GM18505 (cell line): ENCODE measurements at regions not wholly inside any gene's neighbourhood (a gene's known extent, or its start where the extent isn't known, plus 50 kb on each side); places are given as distances from the start of the nearest gene placed in this dataset.
A peak's percentile ranks its signal among the peaks of the same experiment; 100 is the strongest.
"Not testable (repeated sequence)": the region's sequence is repeated elsewhere in the genome, so short reads cannot be mapped to it uniquely, and the experiment has no call there.

Experiments used
- ATAC-seq: cut with Tn5 transposase; IDR thresholded peaks from one replicate; pipeline ENCODE4 v1.9.1; 2021; ENCODE audit not compliant: unreplicated experiment
- POLR2A ChIP-seq: IDR thresholded peaks from 4 replicates; pipeline ENCODE4 v1.6.1; 2011; ENCODE audit warnings: borderline replicate concordance; ENCODE audit not compliant: insufficient read depth, insufficient read length; ENCODE audit errors: extremely low read depth

DNA sequence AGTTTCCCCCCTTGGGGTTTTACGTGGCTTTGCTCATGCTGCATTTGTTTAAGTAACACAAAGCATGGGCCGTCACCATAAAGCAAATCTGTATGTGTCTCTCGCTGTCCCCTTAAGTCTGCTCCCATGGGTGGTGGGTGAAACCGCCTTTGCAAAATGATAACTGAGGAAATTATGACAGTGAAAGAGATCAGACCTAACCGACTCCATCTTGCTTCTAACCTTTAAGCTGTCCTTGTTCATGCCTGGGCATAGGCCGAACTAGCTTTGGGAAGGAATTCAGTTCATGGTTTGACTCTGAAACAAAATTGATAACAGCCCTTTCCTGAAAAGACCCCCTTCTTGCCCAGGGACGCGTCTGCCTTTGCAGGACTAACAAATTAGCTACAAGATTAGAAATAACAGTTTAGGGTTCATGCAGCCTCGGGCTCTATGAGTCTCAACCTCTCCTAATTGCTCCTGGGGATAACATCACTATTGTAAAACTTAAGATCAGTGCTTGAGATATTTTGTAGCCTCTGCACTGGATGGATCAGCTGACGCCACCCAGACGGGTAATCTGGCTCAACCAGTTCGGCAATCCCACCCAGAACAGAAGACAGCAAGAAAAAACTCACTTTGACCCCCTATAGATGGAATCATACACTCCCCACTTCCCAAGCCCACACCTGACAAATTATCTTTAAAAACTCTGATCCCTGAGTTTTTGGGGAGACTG, 623.7 kb downstream of the TYW1 start:
- ATAC-seq: no peak
- TF ChIP-seq POLR2A: no peak

DNA sequence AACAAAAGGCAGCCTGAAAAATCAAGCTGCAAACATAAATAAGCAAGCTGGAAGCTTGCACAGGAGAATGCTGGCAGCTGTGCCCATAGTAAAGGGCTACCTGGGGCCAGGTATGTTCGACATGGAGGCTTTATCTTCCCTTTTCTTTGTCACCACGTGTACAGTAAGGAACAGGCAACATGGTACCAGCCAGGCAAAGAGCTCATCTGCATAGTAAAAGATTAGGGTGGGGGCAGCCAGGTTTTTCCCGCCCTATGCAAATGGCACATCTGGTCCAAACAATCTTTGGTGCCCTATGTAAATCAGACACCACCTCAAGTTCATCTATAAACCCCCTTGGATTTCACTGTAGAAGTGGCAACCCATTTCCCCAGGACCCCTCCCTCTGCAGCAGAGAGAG, 625.1 kb downstream of the TYW1 start:
- no peak for TF ChIP-seq POLR2A
- ATAC-seq: no peak

DNA sequence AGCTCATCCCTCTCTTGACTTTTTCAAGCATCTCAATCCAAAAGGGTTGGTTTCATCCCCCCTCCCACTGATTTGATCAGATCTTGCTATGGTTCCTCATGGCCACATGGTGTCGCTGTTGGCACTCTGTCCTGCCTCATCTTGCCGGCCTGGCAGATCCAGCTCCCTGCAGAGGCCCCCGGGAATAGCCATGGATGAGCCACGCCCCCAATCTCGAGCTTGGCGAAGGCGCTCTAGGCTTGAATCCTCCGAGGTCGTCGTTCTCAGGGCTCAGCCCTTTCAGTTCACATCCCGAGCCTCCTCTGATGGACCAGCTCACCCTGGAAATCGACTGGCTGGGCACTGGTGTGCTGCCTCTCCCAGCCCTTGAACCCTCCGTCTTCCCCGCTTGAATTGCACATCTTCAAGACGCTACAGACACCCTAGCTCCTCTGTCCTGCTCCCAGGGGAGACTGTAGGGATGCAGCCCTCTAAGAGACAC, 628.7 kb downstream of the TYW1 start:
- peak; percentile 83 for ATAC-seq
- TF ChIP-seq POLR2A: no peak

DNA sequence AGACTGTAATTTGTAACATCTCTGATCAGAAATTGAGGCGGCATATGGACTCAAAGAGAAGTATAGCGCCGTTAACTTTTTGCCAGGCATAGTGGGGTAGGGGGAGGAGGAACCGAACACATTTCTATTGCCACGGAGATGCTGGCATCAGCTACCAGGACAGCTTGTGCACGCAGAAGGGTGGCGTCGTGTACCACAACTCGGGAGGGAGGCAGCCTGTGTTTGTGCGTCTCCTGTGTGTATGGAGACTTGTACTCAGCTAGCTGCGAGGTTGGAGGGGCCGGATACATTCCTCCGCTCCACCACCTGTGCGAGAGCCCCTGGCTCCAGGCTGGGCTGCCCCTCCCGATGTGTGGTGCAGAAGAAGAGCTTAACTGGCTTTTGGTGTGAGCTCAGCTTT, 634.8 kb downstream of the TYW1 start:
- no peak for TF ChIP-seq POLR2A
- no peak for ATAC-seq

DNA sequence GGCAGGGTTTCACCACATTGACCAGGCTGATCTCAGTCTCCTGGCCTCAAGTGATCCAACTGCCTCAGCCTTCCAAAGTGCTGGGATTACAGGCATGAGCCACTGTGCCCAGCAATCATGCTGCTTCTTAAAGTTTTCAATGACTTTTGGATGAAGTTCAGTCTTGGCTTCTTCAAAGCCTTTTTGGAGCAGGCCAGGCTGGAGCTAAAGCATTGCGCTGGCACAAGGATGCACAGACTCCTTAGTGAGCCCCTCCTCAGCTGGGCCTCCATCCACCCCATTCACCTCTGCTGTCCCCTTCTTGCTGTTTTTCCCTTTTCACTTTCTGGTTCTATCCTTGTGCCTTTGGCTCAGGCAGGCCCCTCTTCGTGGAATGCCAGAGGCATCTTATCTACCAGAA, 638.6 kb downstream of the TYW1 start:
- no peak for ATAC-seq
- TF ChIP-seq POLR2A: no peak

DNA sequence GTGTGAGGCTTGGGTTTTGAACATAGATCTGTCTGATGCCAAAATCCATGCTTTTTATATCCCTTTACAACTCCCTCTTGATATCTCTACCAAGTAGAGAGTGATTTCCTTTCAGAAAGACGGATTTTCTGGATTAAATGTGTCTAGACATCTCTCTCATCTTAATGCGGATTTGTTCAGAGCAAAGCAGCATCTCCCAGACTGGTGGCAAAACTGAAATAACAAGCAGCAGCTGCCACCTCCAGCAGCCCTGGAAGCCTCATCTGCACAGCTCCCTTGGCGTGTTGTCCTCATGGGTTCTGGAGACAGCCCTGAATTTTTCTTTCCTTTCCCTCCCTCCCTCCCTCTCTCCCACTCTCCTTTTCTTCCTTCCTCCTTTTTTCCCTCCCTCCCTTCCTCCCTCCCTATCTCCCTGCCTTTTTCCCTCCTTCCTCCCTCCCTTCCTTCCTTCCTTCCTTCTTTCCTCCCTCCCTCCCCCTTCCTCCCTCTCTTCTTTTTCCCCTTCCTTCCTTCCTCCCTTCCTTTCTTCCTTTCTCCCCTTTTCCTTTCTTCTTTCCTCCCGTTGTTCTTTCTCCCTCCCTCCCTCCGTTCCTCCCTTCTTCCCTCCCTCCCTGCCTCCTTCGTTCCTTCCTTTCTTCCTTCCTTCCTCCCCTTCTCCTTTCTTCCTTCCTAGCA, 639.9 kb downstream of the TYW1 start:
- ATAC-seq: no peak
- no peak for TF ChIP-seq POLR2A

DNA sequence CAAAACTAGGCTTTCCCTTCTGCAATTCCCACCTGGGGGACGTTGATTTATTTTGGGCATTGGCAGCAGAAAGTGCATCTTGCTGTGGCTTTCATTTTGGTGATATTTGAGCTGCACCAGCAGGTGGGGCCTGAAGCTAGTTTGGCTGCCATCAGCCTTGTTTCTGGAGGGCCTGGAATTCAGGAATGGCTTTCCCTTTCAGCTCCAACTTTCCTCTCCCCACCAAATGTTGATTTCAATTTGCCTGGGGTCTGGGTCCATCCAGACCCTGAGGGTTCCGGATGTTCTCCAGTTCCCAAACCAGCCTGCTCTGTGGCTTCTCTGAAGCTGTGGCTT, 640.4 kb downstream of the TYW1 start:
- no peak for TF ChIP-seq POLR2A
- no peak for ATAC-seq

DNA sequence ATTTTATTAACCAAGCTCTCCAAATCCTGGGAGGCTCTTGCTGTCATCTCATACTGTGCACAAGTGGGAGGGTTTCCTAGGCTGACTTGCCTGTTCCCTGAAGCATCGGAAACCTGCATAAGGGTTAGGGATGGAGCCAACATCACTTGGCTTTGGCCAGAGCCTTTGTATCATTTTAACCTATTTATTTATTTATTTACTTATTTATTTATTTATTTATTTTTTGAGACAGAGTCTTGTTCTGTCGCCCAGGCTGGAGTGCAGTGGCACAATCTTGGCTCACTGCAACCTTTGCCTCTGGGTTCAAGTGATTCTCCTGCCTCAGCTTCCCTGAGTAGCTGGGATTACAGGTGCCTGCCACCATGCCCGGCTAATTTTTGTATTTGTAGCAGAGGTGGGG, 645.9 kb downstream of the TYW1 start:
- ATAC-seq: not testable (repeated sequence)

DNA sequence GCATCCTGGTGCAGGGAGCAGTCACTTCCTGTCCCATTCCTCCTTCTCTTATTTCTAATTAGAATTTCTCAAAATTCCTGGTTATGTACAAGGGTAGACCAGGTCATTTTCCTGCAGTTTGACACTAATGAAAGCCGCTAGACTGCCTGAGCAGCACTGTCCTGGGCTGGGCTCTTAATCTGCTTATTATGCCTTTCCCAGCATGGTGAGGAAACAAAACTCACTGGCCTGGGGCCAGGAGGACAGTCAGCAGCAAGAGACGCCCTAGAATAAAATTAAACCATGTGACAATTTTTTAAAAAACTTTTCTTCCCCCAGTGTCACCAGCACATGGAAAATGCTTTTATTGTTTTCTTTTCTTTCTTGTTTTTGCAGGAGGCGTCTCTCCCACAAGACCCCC, 647.5 kb downstream of the TYW1 start:
- TF ChIP-seq POLR2A: no peak

DNA sequence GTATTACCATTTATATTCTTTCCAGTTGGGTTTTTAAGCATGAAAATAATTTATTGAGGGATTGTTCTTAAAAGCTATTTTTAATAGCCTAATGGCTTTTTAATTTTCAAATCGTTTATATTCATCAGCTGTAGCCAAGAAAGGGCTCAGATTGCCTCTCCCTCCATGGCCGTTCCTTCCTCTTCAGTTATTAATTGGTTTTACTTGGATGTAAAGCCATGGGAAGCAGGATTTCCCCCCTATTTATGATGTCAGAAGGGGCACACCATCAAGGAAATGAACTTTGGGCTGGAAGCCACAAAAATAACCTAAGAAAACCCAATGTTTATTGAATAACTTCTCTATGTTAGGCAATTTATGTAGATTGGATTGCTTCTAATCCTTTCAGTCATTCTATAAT, 656.3 kb downstream of the TYW1 start:
- ATAC-seq: no peak
- no peak for TF ChIP-seq POLR2A

More for the DNA sequence above, 647.5 kb downstream of the TYW1 start:
- no peak for ATAC-seq

DNA sequence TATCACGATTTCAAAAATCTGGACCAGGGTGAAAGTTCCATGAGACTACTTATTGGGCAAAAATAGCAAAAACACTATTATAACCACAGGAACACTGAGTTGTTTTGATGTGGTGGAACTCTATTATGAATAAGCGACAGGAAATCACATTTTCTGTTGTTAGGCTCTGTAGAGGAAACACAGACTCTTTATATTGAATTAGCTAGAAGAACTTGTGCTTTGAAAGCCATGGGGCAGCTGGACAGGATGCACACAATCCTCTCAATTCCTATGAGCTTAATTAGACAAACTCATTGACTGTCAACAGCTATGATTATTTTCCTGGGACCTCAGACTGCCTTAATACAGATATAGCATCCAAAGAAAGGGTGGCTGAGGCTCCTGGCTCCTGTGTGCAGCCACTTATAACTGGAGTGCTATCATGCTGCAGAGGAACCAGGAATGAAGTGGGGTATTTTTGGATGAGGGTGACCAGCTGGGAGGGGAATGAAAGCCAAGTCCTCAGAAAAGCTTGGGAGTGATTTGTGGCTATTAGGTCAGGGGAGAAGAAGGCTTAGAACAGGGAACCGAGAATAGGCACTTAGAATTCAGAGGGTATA, 657.3 kb downstream of the TYW1 start:
- TF ChIP-seq POLR2A: no peak
- no peak for ATAC-seq

DNA sequence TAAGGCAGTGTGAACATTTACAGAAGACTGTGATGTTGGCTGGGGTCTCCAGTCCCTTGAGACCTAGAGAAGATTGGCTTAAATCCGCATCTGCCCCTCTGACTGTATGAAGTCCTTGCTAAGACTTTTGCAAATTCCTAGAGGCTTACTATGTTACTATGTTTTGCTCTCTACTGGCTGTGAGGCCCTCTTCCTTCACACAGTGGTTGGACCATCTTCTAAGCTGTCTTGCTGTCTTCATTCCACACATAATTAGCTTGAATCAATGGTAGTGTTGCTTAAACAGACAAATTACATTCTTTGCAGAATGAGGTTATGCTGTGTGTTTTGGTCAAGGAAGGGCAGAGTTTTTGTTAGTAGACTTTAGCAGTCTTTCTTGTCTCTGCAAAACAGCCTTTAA, 658.0 kb downstream of the TYW1 start:
- ATAC-seq: no peak
- TF ChIP-seq POLR2A: no peak

DNA sequence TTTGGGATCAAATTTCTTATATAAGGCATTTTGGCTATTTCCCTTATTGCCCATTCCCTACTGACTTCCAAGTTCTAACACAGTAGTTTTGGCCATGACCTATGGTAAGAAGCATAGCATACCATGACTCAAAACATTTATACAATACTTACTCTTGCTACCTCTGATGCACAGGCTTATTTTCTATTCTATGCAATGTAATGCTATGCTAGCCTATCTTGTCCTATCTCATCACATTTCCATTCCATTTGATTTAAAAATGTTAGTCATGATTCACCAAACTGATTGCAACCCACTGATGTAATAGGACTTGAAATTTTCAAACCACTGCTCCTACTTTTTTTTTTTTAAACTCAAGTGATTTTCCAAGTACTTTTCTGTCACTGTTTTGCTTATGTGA, 658.5 kb downstream of the TYW1 start:
- no peak for ATAC-seq
- no peak for TF ChIP-seq POLR2A

DNA sequence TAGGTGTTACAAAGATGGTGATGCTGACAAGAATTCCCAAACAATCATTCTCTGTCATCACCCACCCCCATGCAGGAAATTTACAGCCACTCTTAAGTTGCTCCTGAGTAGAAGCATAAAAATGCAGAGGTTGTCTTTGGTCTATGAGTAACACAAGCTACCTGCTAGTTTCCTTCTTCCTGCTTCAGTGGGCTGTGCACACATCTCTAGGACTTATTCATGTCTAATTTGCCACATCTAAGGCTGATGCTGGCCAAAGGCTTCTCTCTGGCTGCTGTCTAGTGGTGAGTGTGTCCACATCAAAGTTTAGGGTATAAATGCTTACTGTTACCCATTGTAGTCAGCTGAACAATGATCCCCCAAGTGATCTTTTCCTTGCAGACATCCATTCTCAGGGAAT, 662.5 kb downstream of the TYW1 start:
- ATAC-seq: no peak
- no peak for TF ChIP-seq POLR2A

DNA sequence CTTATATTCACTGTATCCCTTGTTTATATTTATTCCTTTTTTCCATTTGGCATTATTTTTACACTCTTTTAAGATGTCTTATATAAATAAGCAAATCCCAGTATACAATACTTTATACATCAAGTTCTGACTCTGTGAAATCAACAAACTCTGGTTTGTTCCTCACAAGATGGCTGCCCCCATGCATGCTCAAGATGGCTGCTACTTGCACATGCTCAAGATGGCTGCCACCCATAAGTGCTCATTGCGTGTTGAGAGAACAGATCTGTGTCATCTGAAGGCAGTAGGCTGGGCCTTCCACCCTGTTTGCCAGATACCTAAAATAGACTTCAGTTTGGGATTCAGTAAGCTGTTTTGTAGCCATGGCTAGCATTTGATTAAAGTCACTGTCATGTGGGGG, 666.2 kb downstream of the TYW1 start:
- no peak for TF ChIP-seq POLR2A
- no peak for ATAC-seq

DNA sequence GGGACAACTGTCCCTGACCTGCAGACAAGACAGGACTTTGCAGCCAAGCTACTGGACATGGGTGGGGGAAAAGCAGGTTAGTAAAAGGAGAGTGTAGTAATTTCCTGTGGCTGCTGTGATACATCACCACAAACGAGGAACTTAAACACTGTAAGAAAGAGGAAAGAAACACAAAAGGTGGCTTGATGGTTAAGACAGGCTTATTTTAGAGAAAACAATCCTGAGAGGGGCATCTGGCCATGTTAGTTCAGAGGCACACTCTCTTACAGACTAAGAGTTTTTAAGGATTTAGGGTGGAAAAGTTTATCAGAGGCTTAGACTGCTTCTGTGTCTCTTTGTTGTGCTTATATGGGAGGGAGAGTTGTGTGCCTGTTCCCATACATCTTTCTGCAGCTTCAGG, 667.0 kb downstream of the TYW1 start:
- no peak for ATAC-seq
- TF ChIP-seq POLR2A: no peak

DNA sequence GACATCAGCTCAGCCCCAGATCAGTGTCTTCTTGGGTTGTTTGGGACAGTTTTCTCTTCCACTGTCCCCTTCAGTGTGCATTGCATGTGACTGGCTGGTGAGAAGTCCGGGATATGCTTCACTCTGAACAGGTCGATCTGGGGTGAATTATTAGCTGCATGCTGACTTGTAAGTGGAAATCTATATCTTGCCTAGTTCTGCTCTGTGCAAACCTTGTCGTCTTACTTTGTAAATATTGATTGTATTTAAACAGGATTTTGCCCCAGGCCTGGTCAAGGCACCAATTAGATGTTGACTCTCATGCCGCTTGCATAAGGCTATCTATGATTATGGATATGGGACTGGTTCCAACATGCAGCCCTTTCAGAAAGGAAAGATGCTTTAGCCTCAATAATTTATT, 669.7 kb downstream of the TYW1 start:
- ATAC-seq: not testable (repeated sequence)
